Trophoblast cell (in vitro differentiated cells and primary cell): ENCODE measurements at regions not wholly inside any gene's neighbourhood (a gene's known extent, or its start where the extent isn't known, plus 50 kb on each side); places are given as distances from the start of the nearest gene placed in this dataset.

Source experiments
- DNase-seq, 2 donors: peaks; one replicate each; pipeline ENCODE4 v3.0.0-alpha.2; 2016
- H2AFZ ChIP-seq: 2 replicates; pipeline ENCODE4 v1.6.1; 2013; ENCODE audit warnings: low read length, moderate library complexity, mild to moderate bottlenecking; ENCODE audit not compliant: insufficient read depth, poor library complexity
- H2AK5ac ChIP-seq: 2 replicates; pipeline ENCODE4 v1.6.1; 2013; ENCODE audit warnings: mild to moderate bottlenecking, low read length
- H2BK120ac ChIP-seq: 2 replicates; pipeline ENCODE4 v1.6.1; 2013; ENCODE audit warnings: low read length, mild to moderate bottlenecking, moderate library complexity; ENCODE audit not compliant: insufficient read depth, poor library complexity
- H2BK12ac ChIP-seq: 2 replicates; pipeline ENCODE4 v1.6.1; 2013; ENCODE audit warnings: mild to moderate bottlenecking, low read length, moderate library complexity
- H2BK5ac ChIP-seq: 2 replicates; pipeline ENCODE4 v1.6.1; 2013; ENCODE audit warnings: low read length, low read depth, moderate library complexity, mild to moderate bottlenecking; ENCODE audit not compliant: poor library complexity
- H3K14ac ChIP-seq: 2 replicates; pipeline ENCODE4 v1.6.1; 2013; ENCODE audit warnings: mild to moderate bottlenecking, low read length
- H3K18ac ChIP-seq: 2 replicates; pipeline ENCODE4 v1.6.1; 2013; ENCODE audit warnings: mild to moderate bottlenecking, low read length
- H3K23ac ChIP-seq: 2 replicates; pipeline ENCODE4 v1.6.1; 2013; ENCODE audit warnings: low read length
- H3K27ac ChIP-seq: 2 replicates; pipeline ENCODE4 v1.5.1; 2013; ENCODE audit warnings: low read depth, mild to moderate bottlenecking, inconsistent platforms, low read length, moderate library complexity
- H3K27me3 ChIP-seq: 2 replicates; pipeline ENCODE4 v1.6.1; 2013; ENCODE audit warnings: inconsistent platforms, mild to moderate bottlenecking, low read length, moderate library complexity; ENCODE audit not compliant: insufficient read depth
- H3K36me3 ChIP-seq, 2 experiments: 1 replicate in 1 of 2; 2 replicates in 1 of 2; pipeline ENCODE4 v1.6.1; 2013; ENCODE audit warnings: low read length in 2 of 2, mild to moderate bottlenecking in 2 of 2, moderate library complexity in 1 of 2; ENCODE audit not compliant: insufficient read depth in 2 of 2, control insufficient read depth in 1 of 2
- H3K4ac ChIP-seq: 2 replicates; pipeline ENCODE4 v1.6.1; 2013; ENCODE audit warnings: low read depth, mild to moderate bottlenecking, low read length, moderate library complexity
- H3K4me1 ChIP-seq, 2 experiments: 1 replicate in 1 of 2; 2 replicates in 1 of 2; pipeline ENCODE4 v1.6.1; 2013; ENCODE audit warnings: low read length in 2 of 2, mild to moderate bottlenecking in 2 of 2, moderate library complexity in 1 of 2; ENCODE audit not compliant: insufficient read depth in 2 of 2, control insufficient read depth in 1 of 2
- H3K4me2 ChIP-seq: 2 replicates; pipeline ENCODE4 v1.6.1; 2013; ENCODE audit warnings: inconsistent platforms, mild to moderate bottlenecking, low read length, moderate library complexity
- H3K4me3 ChIP-seq: 2 replicates; pipeline ENCODE4 v1.5.1; 2013; ENCODE audit warnings: mild to moderate bottlenecking, low read depth, low read length, inconsistent platforms
- H3K79me1 ChIP-seq: one replicate; pipeline ENCODE4 v1.6.1; 2013; ENCODE audit warnings: low read length
- H3K79me2 ChIP-seq: 2 replicates; pipeline ENCODE4 v1.6.1; 2013; ENCODE audit warnings: low read length, mild to moderate bottlenecking; ENCODE audit not compliant: control insufficient read depth, insufficient read depth, poor library complexity
- H3K9ac ChIP-seq: 2 replicates; pipeline ENCODE4 v1.6.1; 2013; ENCODE audit warnings: mild to moderate bottlenecking, low read length
- H3K9me3 ChIP-seq: 2 replicates; pipeline ENCODE4 v1.6.1; 2013; ENCODE audit warnings: low read depth, mild to moderate bottlenecking, control low read depth, inconsistent platforms, low read length; ENCODE audit not compliant: insufficient read depth
- H4K12ac ChIP-seq: 2 replicates; pipeline ENCODE4 v1.6.1; 2013; ENCODE audit warnings: low read depth, mild to moderate bottlenecking, low read length, moderate library complexity
- H4K8ac ChIP-seq: 2 replicates; pipeline ENCODE4 v1.6.1; 2013; ENCODE audit warnings: low read depth, mild to moderate bottlenecking, low read length, moderate library complexity
- H4K91ac ChIP-seq: one replicate; pipeline ENCODE4 v1.6.1; 2013; ENCODE audit warnings: low read depth, mild to moderate bottlenecking, low read length, moderate library complexity
- WGBS: extraction: QIAGEN DNeasy Blood & Tissue Kit; methylation state at CpG from one replicate; pipeline ENCODE4 v1.1.7; 2013; ENCODE audit warnings: missing lambda C conversion rate; ENCODE audit not compliant: insufficient read length, insufficient coverage; ENCODE audit errors: extremely low coverage; 5-methylcytosine and 5-hydroxymethylcytosine counted together

GRCh38 chr9:38194870-38195269 lies 125.8 kb upstream of the SHB start:
- H3K79me2 ChIP-seq, result no peaks in the 10 kb centered on the region
- no peak overlapping the region for H3K4me3 ChIP-seq
- H3K4me1 ChIP-seq, result peaks cover 23 to 28% of the 10 kb centered on the region in 2 experiments
- no peaks in the 10 kb centered on the region for H3K27me3 ChIP-seq
- H3K9me3 ChIP-seq, result no peaks in the 10 kb centered on the region
- no peaks in the 10 kb centered on the region for H3K36me3 ChIP-seq
- H3K18ac ChIP-seq, result no peak overlapping the region
- H3K79me1 ChIP-seq, result peaks cover 11% of the 10 kb centered on the region
- no peak overlapping the region for H3K4me2 ChIP-seq
- no peak overlapping the region for H3K9ac ChIP-seq
- H2AK5ac ChIP-seq, result no peak overlapping the region
- H2AFZ ChIP-seq, result no peak overlapping the region
- no peak overlapping the region for H3K23ac ChIP-seq
- no peak overlapping the region for H2BK12ac ChIP-seq
- H4K8ac ChIP-seq, result no peak overlapping the region
- no peak overlapping the region for H2BK5ac ChIP-seq
- H3K27ac ChIP-seq, result no peak overlapping the region
- no CpG with 5 or more reads among the region's 4 CpGs for WGBS
- H4K12ac ChIP-seq, result no peak overlapping the region
- DNase-seq, result no peak
- H3K4ac ChIP-seq, result no peak overlapping the region
- H4K91ac ChIP-seq, result no peak overlapping the region
- H2BK120ac ChIP-seq, result no peak overlapping the region
- no peak overlapping the region for H3K14ac ChIP-seq

- H3K4me3 ChIP-seq, result no peak overlapping the region
- no CpG with 5 or more reads among the region's 4 CpGs for WGBS
- H4K8ac ChIP-seq, result no peak overlapping the region
Observed at GRCh38 chr9:38192731-38193265, 123.8 kb upstream of the SHB start.

GRCh38 chr9:38186404-38187115 lies 117.5 kb upstream of the SHB start:
- WGBS, result no CpG with 5 or more reads among the region's 5 CpGs
- no peak overlapping the region for H2BK5ac ChIP-seq
- H3K4me1 ChIP-seq, result peaks cover 0 to 13% of the 10 kb centered on the region in 2 experiments

More at GRCh38 chr9:38192731-38193265, 123.8 kb upstream of the SHB start:
- Histone ChIP-seq H4K12ac (no peak overlapping the region), H3K9me3 (no peaks in the 10 kb centered on the region), H2BK5ac (no peak overlapping the region), H3K79me2 (no peaks in the 10 kb centered on the region), H3K27ac (no peak overlapping the region), H3K27me3 (no peaks in the 10 kb centered on the region), H3K23ac (no peak overlapping the region), H3K4me2 (no peak overlapping the region), H2BK120ac (no peak overlapping the region), H3K14ac (peak overlapping the region; percentile 33), H3K4ac (no peak overlapping the region), H3K4me1 (peaks cover 23 to 27% of the 10 kb centered on the region in 2 experiments), H2AK5ac (peak overlapping the region; percentile 68), H3K79me1 (peaks cover 10% of the 10 kb centered on the region), H3K9ac (no peak overlapping the region), H4K91ac (peak overlapping the region; percentile 28), H2BK12ac (peak overlapping the region; percentile 36), H3K18ac (no peak overlapping the region), H2AFZ (no peak overlapping the region), H3K36me3 (no peaks in the 10 kb centered on the region)
- DNase-seq, result no peak

GRCh38 chr9:38185647-38186403 lies 116.8 kb upstream of the SHB start:
- Histone ChIP-seq H2BK120ac (no peak overlapping the region), H3K14ac (no peak overlapping the region), H2AK5ac (no peak overlapping the region), H3K4me3 (no peak overlapping the region), H4K91ac (no peak overlapping the region), H3K9me3 (no peaks in the 10 kb centered on the region), H3K4me2 (no peak overlapping the region), H3K79me2 (no peaks in the 10 kb centered on the region), H3K18ac (no peak overlapping the region), H3K27me3 (no peaks in the 10 kb centered on the region), H3K27ac (no peak overlapping the region), H4K8ac (no peak overlapping the region), H2AFZ (no peak overlapping the region), H3K36me3 (no peaks in the 10 kb centered on the region), H2BK12ac (no peak overlapping the region), H3K23ac (no peak overlapping the region), H3K4ac (no peak overlapping the region), H3K79me1 (peaks cover 3% of the 10 kb centered on the region), H3K9ac (no peak overlapping the region), H4K12ac (no peak overlapping the region), H2BK5ac (no peak overlapping the region), H3K4me1 (peaks cover 0 to 16% of the 10 kb centered on the region in 2 experiments)
- no peak for DNase-seq
- no CpG with 5 or more reads among the region's 6 CpGs for WGBS

More at GRCh38 chr9:38186404-38187115, 117.5 kb upstream of the SHB start:
- Histone ChIP-seq H2BK12ac (no peak overlapping the region), H3K36me3 (no peaks in the 10 kb centered on the region), H3K27ac (no peak overlapping the region), H4K8ac (no peak overlapping the region), H2AFZ (no peak overlapping the region), H3K79me1 (peaks cover 3% of the 10 kb centered on the region), H3K9me3 (no peaks in the 10 kb centered on the region), H3K4me3 (no peak overlapping the region), H4K12ac (no peak overlapping the region), H3K79me2 (no peaks in the 10 kb centered on the region), H3K9ac (no peak overlapping the region), H4K91ac (no peak overlapping the region), H3K23ac (no peak overlapping the region), H3K27me3 (no peaks in the 10 kb centered on the region), H2AK5ac (no peak overlapping the region), H3K14ac (no peak overlapping the region), H3K4ac (no peak overlapping the region), H3K4me2 (no peak overlapping the region), H3K18ac (no peak overlapping the region), H2BK120ac (peak overlapping the region; percentile 71)
- DNase-seq, result no peak
